ENCODE measurements at regions not wholly inside any gene's neighbourhood (a gene's known extent, or its start where the extent isn't known, plus 50 kb on each side); places are given as distances from the start of the nearest gene placed in this dataset.
A peak's percentile ranks its signal among the peaks of the same experiment; 100 is the strongest.
"Not testable (repeated sequence)": the region's sequence is repeated elsewhere in the genome, so short reads cannot be mapped to it uniquely, and the experiment has no call there.

- H3K27ac ChIP-seq (ENCODE audit: low read depth, low read length); H3K4me1 ChIP-seq (ENCODE audit: control insufficient read depth, insufficient read depth, low read length); H3K27me3 ChIP-seq (ENCODE audit: control insufficient read depth, insufficient read depth, low read length); H3K9me3 ChIP-seq (ENCODE audit: control insufficient read depth, insufficient read depth, low read length); H3K4me3 ChIP-seq (ENCODE audit: low read depth, low read length); DNase-seq (ENCODE audit: low read depth in 4 of 6, low spot score in 6 of 6); H3K36me3 ChIP-seq (ENCODE audit: control insufficient read depth, insufficient read depth, low read length): not testable (repeated sequence)
- 90% methylated on average over 2 of the region's 3 CpGs for WGBS (ENCODE audit: insufficient coverage)
Observed at GRCh38 chr3:82620744-82621143, 859.3 kb upstream of the GBE1 start.

- Histone ChIP-seq H3K36me3 (ENCODE audit: control insufficient read depth, insufficient read depth, low read length) (no peaks in the 10 kb centered on the region), H3K27me3 (ENCODE audit: control insufficient read depth, insufficient read depth, low read length) (no peaks in the 10 kb centered on the region), H3K4me1 (ENCODE audit: control insufficient read depth, insufficient read depth, low read length) (no peaks in the 10 kb centered on the region), H3K4me3 (ENCODE audit: low read depth, low read length) (no peak overlapping the region), H3K27ac (ENCODE audit: low read depth, low read length) (no peak overlapping the region), H3K9me3 (ENCODE audit: control insufficient read depth, insufficient read depth, low read length) (no peaks in the 10 kb centered on the region)
- no peak for DNase-seq (ENCODE audit: low read depth in 4 of 6, low spot score in 6 of 6)
Observed at GRCh38 chr3:82618594-82618993, 857.1 kb upstream of the GBE1 start.

- 73% methylated on average over 1 of the region's 1 CpG for WGBS (ENCODE audit: insufficient coverage)
- Histone ChIP-seq H3K27ac (ENCODE audit: low read depth, low read length) (no peak overlapping the region), H3K36me3 (ENCODE audit: control insufficient read depth, insufficient read depth, low read length) (no peaks in the 10 kb centered on the region), H3K9me3 (ENCODE audit: control insufficient read depth, insufficient read depth, low read length) (peaks cover 2% of the 10 kb centered on the region), H3K4me3 (ENCODE audit: low read depth, low read length) (no peak overlapping the region), H3K27me3 (ENCODE audit: control insufficient read depth, insufficient read depth, low read length) (no peaks in the 10 kb centered on the region), H3K4me1 (ENCODE audit: control insufficient read depth, insufficient read depth, low read length) (no peaks in the 10 kb centered on the region)
- no peak for DNase-seq (ENCODE audit: low read depth in 4 of 6, low spot score in 6 of 6)
Observed at GRCh38 chr3:82610236-82610635, 848.8 kb upstream of the GBE1 start.

GRCh38 chr3:82607391-82607790 lies 845.9 kb upstream of the GBE1 start:
- DNase-seq (ENCODE audit: low read depth in 4 of 6, low spot score in 6 of 6), result no peak
- no peak overlapping the region for H3K4me3 ChIP-seq (ENCODE audit: low read depth, low read length)
- peaks cover 2% of the 10 kb centered on the region for H3K9me3 ChIP-seq (ENCODE audit: control insufficient read depth, insufficient read depth, low read length)
- no peak overlapping the region for H3K27ac ChIP-seq (ENCODE audit: low read depth, low read length)
- H3K4me1 ChIP-seq (ENCODE audit: control insufficient read depth, insufficient read depth, low read length), result no peaks in the 10 kb centered on the region
- no peaks in the 10 kb centered on the region for H3K27me3 ChIP-seq (ENCODE audit: control insufficient read depth, insufficient read depth, low read length)
- H3K36me3 ChIP-seq (ENCODE audit: control insufficient read depth, insufficient read depth, low read length), result no peaks in the 10 kb centered on the region
- WGBS (ENCODE audit: insufficient coverage), result 100% methylated on average over 1 of the region's 1 CpG

GRCh38 chr3:82596805-82597204 lies 835.4 kb upstream of the GBE1 start:
- Histone ChIP-seq H3K9me3 (ENCODE audit: control insufficient read depth, insufficient read depth, low read length) (peaks cover 5% of the 10 kb centered on the region), H3K4me3 (ENCODE audit: low read depth, low read length) (no peak overlapping the region), H3K27me3 (ENCODE audit: control insufficient read depth, insufficient read depth, low read length) (no peaks in the 10 kb centered on the region), H3K36me3 (ENCODE audit: control insufficient read depth, insufficient read depth, low read length) (no peaks in the 10 kb centered on the region), H3K27ac (ENCODE audit: low read depth, low read length) (no peak overlapping the region), H3K4me1 (ENCODE audit: control insufficient read depth, insufficient read depth, low read length) (no peaks in the 10 kb centered on the region)
- peak in 5 of 6 donors; percentile 2 to 66 (median 15) for DNase-seq (ENCODE audit: low read depth in 4 of 6, low spot score in 6 of 6)
- whole genome bisulfite sequencing (ENCODE audit: insufficient coverage), result no CpG with 5 or more reads among the region's 1 CpG

- Histone ChIP-seq H3K4me3 (ENCODE audit: low read depth, low read length) (no peak overlapping the region), H3K36me3 (ENCODE audit: control insufficient read depth, insufficient read depth, low read length) (no peaks in the 10 kb centered on the region), H3K4me1 (ENCODE audit: control insufficient read depth, insufficient read depth, low read length) (no peaks in the 10 kb centered on the region), H3K9me3 (ENCODE audit: control insufficient read depth, insufficient read depth, low read length) (peaks cover 5% of the 10 kb centered on the region), H3K27ac (ENCODE audit: low read depth, low read length) (no peak overlapping the region), H3K27me3 (ENCODE audit: control insufficient read depth, insufficient read depth, low read length) (no peaks in the 10 kb centered on the region)
- no peak for DNase-seq (ENCODE audit: low read depth in 4 of 6, low spot score in 6 of 6)
- 93% methylated on average over 1 of the region's 2 CpGs for WGBS (ENCODE audit: insufficient coverage)
Observed at GRCh38 chr3:82595530-82595929, 834.1 kb upstream of the GBE1 start.

GRCh38 chr3:82587174-82587573 lies 825.7 kb upstream of the GBE1 start:
- no peak overlapping the region for H3K4me3 ChIP-seq (ENCODE audit: low read depth, low read length)
- no peak for DNase-seq (ENCODE audit: low read depth in 4 of 6, low spot score in 6 of 6)
- no peak overlapping the region for H3K27ac ChIP-seq (ENCODE audit: low read depth, low read length)
- H3K36me3 ChIP-seq (ENCODE audit: control insufficient read depth, insufficient read depth, low read length), result no peaks in the 10 kb centered on the region
- no peaks in the 10 kb centered on the region for H3K4me1 ChIP-seq (ENCODE audit: control insufficient read depth, insufficient read depth, low read length)
- no peaks in the 10 kb centered on the region for H3K9me3 ChIP-seq (ENCODE audit: control insufficient read depth, insufficient read depth, low read length)
- H3K27me3 ChIP-seq (ENCODE audit: control insufficient read depth, insufficient read depth, low read length), result no peaks in the 10 kb centered on the region

- DNase-seq (ENCODE audit: low read depth in 4 of 6, low spot score in 6 of 6), result no peak
- WGBS (ENCODE audit: insufficient coverage), result no CpG with 5 or more reads among the region's 3 CpGs
- Histone ChIP-seq H3K9me3 (ENCODE audit: control insufficient read depth, insufficient read depth, low read length) (no peaks in the 10 kb centered on the region), H3K4me3 (ENCODE audit: low read depth, low read length) (no peak overlapping the region), H3K27me3 (ENCODE audit: control insufficient read depth, insufficient read depth, low read length) (no peaks in the 10 kb centered on the region), H3K27ac (ENCODE audit: low read depth, low read length) (no peak overlapping the region), H3K36me3 (ENCODE audit: control insufficient read depth, insufficient read depth, low read length) (no peaks in the 10 kb centered on the region), H3K4me1 (ENCODE audit: control insufficient read depth, insufficient read depth, low read length) (no peaks in the 10 kb centered on the region)
Observed at GRCh38 chr3:82586414-82586813, 825.0 kb upstream of the GBE1 start.

GRCh38 chr3:82586002-82586401 lies 824.6 kb upstream of the GBE1 start:
- not testable (repeated sequence) for DNase-seq (ENCODE audit: low read depth in 4 of 6, low spot score in 6 of 6); H3K36me3 ChIP-seq (ENCODE audit: control insufficient read depth, insufficient read depth, low read length); H3K9me3 ChIP-seq (ENCODE audit: control insufficient read depth, insufficient read depth, low read length); H3K27me3 ChIP-seq (ENCODE audit: control insufficient read depth, insufficient read depth, low read length); H3K4me1 ChIP-seq (ENCODE audit: control insufficient read depth, insufficient read depth, low read length); H3K27ac ChIP-seq (ENCODE audit: low read depth, low read length); H3K4me3 ChIP-seq (ENCODE audit: low read depth, low read length)
- WGBS (ENCODE audit: insufficient coverage), result no CpG with 5 or more reads among the region's 5 CpGs

- DNase-seq (ENCODE audit: low read depth in 4 of 6, low spot score in 6 of 6), result peak in 1 of 6 donors; percentile 3
- H3K4me3 ChIP-seq (ENCODE audit: low read depth, low read length), result not testable (repeated sequence)
- no CpG with 5 or more reads among the region's 2 CpGs for WGBS (ENCODE audit: insufficient coverage)
Observed at GRCh38 chr3:82585591-82585990, 824.1 kb upstream of the GBE1 start.

GRCh38 chr3:82584861-82585260 lies 823.4 kb upstream of the GBE1 start:
- H3K4me3 ChIP-seq (ENCODE audit: low read depth, low read length); H3K27me3 ChIP-seq (ENCODE audit: control insufficient read depth, insufficient read depth, low read length); H3K27ac ChIP-seq (ENCODE audit: low read depth, low read length); H3K36me3 ChIP-seq (ENCODE audit: control insufficient read depth, insufficient read depth, low read length); H3K4me1 ChIP-seq (ENCODE audit: control insufficient read depth, insufficient read depth, low read length); H3K9me3 ChIP-seq (ENCODE audit: control insufficient read depth, insufficient read depth, low read length); DNase-seq (ENCODE audit: low read depth in 4 of 6, low spot score in 6 of 6): not testable (repeated sequence)
- WGBS (ENCODE audit: insufficient coverage), result 100% methylated on average over 7 of the region's 27 CpGs

More at GRCh38 chr3:82585591-82585990, 824.1 kb upstream of the GBE1 start:
- not testable (repeated sequence) for H3K36me3 ChIP-seq (ENCODE audit: control insufficient read depth, insufficient read depth, low read length); H3K9me3 ChIP-seq (ENCODE audit: control insufficient read depth, insufficient read depth, low read length); H3K27me3 ChIP-seq (ENCODE audit: control insufficient read depth, insufficient read depth, low read length); H3K27ac ChIP-seq (ENCODE audit: low read depth, low read length); H3K4me1 ChIP-seq (ENCODE audit: control insufficient read depth, insufficient read depth, low read length)
